ENCODE measurements at regions not wholly inside any gene's neighbourhood (a gene's known extent, or its start where the extent isn't known, plus 50 kb on each side); places are given as distances from the start of the nearest gene placed in this dataset.

- no peak for TF ChIP-seq CTCF (IDR thresholded peaks at IDR 0.05; ENCODE audit: insufficient read depth, missing control alignments)
- DNase-seq (ENCODE audit: insufficient read length, low spot score) (no peak), FAIRE-seq (no peak)
Observed at GRCh38 chr11:109221190-109221589, 200.8 kb upstream of the C11orf87 start.

GRCh38 chr11:109222761-109223160 lies 199.2 kb upstream of the C11orf87 start:
- TF ChIP-seq CTCF (IDR thresholded peaks at IDR 0.05; ENCODE audit: insufficient read depth, missing control alignments), result no peak
- no peak for DNase-seq (ENCODE audit: insufficient read length, low spot score)
- no peak for FAIRE-seq

- no peak for TF ChIP-seq CTCF (IDR thresholded peaks at IDR 0.05; ENCODE audit: insufficient read depth, missing control alignments)
- FAIRE-seq, result no peak
Observed at GRCh38 chr11:109223451-109223850, 198.5 kb upstream of the C11orf87 start.

GRCh38 chr11:109229682-109230081 lies 192.3 kb upstream of the C11orf87 start:
- FAIRE-seq, result no peak
- no peak for DNase-seq (ENCODE audit: insufficient read length, low spot score)

More at GRCh38 chr11:109223451-109223850, 198.5 kb upstream of the C11orf87 start:
- no peak for DNase-seq (ENCODE audit: insufficient read length, low spot score)

GRCh38 chr11:109236188-109236587 lies 185.8 kb upstream of the C11orf87 start:
- FAIRE-seq, result no peak

More at GRCh38 chr11:109229682-109230081, 192.3 kb upstream of the C11orf87 start:
- TF ChIP-seq CTCF (IDR thresholded peaks at IDR 0.05; ENCODE audit: insufficient read depth, missing control alignments), result no peak

GRCh38 chr11:109236696-109237095 lies 185.3 kb upstream of the C11orf87 start:
- FAIRE-seq (no peak), DNase-seq (ENCODE audit: insufficient read length, low spot score) (no peak)
- TF ChIP-seq CTCF (IDR thresholded peaks at IDR 0.05; ENCODE audit: insufficient read depth, missing control alignments), result no peak

More at GRCh38 chr11:109236188-109236587, 185.8 kb upstream of the C11orf87 start:
- TF ChIP-seq CTCF (IDR thresholded peaks at IDR 0.05; ENCODE audit: insufficient read depth, missing control alignments), result no peak
- DNase-seq (ENCODE audit: insufficient read length, low spot score), result no peak

- no peak for TF ChIP-seq CTCF (IDR thresholded peaks at IDR 0.05; ENCODE audit: insufficient read depth, missing control alignments)
- DNase-seq (ENCODE audit: insufficient read length, low spot score), result no peak
- FAIRE-seq, result no peak
Observed at GRCh38 chr11:109237636-109238035, 184.4 kb upstream of the C11orf87 start.

All from D721Med (cell line).